Sigmoid colon (tissue), 6 donors: ENCODE measurements at regions not wholly inside any gene's neighbourhood (a gene's known extent, or its start where the extent isn't known, plus 50 kb on each side); places are given as distances from the start of the nearest gene placed in this dataset.

ENCODE experiments used
- DNase-seq: peaks from one replicate; pipeline ENCODE4 v3.0.0-alpha.2; 2019
- H3K27ac ChIP-seq, 4 donors: fragments of 200-600 bp; sonication (generic); one replicate each; pipeline ENCODE4 v1.5.1; 2016 to 2019; ENCODE audit warnings: mild to moderate bottlenecking in 1 of 4
- H3K27me3 ChIP-seq, 3 donors: fragments of 200-600 bp; sonication (generic); one replicate each; pipeline ENCODE4 v1.5.1; 2019; ENCODE audit warnings: mild to moderate bottlenecking in 1 of 3
- H3K36me3 ChIP-seq, 4 donors: fragments of 200-600 bp; sonication (generic); one replicate each; pipeline ENCODE4 v1.5.1; 2016 to 2019
- H3K4me1 ChIP-seq, 4 donors: fragments of 200-600 bp; sonication (generic); one replicate each; pipeline ENCODE4 v1.5.1; 2017 to 2019
- H3K4me3 ChIP-seq, 4 donors: fragments of 200-600 bp; sonication (generic); one replicate each; pipeline ENCODE4 v1.5.1; 2017 to 2019; ENCODE audit warnings: mild to moderate bottlenecking in 2 of 4, moderate library complexity in 1 of 4
- H3K9me3 ChIP-seq, 4 donors: fragments of 200-600 bp in 3 of 4; sonication (generic) in 3 of 4; one replicate each; pipeline versions ENCODE4 v1.5.1 to v1.6.1; 2013 to 2019
- CTCF ChIP-seq, 4 experiments: fragments of 450-650 bp in 3 of 4; fragments of 200-600 bp in 1 of 4; IDR thresholded peaks; one replicate each; pipeline ENCODE4 v1.5.1; 2016 to 2019; ENCODE audit warnings: antibody characterized with exemption in 4 of 4, mild to moderate bottlenecking in 3 of 4, moderate library complexity in 2 of 4
- EP300 ChIP-seq, 4 donors: sonication (generic); formaldehyde crosslinking; IDR thresholded peaks; one replicate each; pipeline ENCODE4 v1.6.1; 2017; ENCODE audit warnings: antibody characterized with exemption in 4 of 4
- POLR2A ChIP-seq, 2 donors: fragments of 450-650 bp; IDR thresholded peaks; one replicate each; pipeline ENCODE4 v1.6.1; 2016; ENCODE audit warnings: antibody characterized with exemption in 2 of 2, mild to moderate bottlenecking in 2 of 2, moderate library complexity in 2 of 2
- POLR2AphosphoS5 ChIP-seq, 4 donors: sonication (generic); formaldehyde crosslinking; IDR thresholded peaks; one replicate each; pipeline ENCODE4 v1.6.1; 2017; ENCODE audit warnings: antibody characterized with exemption in 4 of 4
- WGBS, 2 donors: extraction: QIAGEN DNeasy Blood & Tissue Kit; methylation state at CpG; one replicate each; pipeline ENCODE4 v1.1.7; 2013; 5-methylcytosine and 5-hydroxymethylcytosine counted together
- intact Hi-C: fragments of 100-400 bp; cut with DNase I; formaldehyde crosslinking; loops from one replicate; pipeline ENCODE4 v1.15.1; 2023
- donor health status: healthy with polysubstance abuse.
- donor health status: healthy.

- H3K27me3 ChIP-seq = no peaks in the 10 kb centered on the region
- H3K9me3 ChIP-seq = no peaks in the 10 kb centered on the region
- DNase-seq = no peak
- no peaks in the 10 kb centered on the region for H3K4me1 ChIP-seq
- TF ChIP-seq POLR2A (IDR thresholded peaks at IDR 0.05) = no peak
- TF ChIP-seq EP300 (IDR thresholded peaks at IDR 0.05) = no peak
- H3K27ac ChIP-seq = no peak overlapping the region
- no peaks in the 10 kb centered on the region for H3K36me3 ChIP-seq
- no peak overlapping the region for H3K4me3 ChIP-seq
- WGBS, 2 donors = 15 to 51% methylated on average over 5 of the region's 5 CpGs
- intact Hi-C loops = no loop called here
Measured at GRCh38 chr1:213606252-213606820, 381.4 kb upstream of the PROX1 start.

GRCh38 chr1:213613549-213613948 is 374.2 kb upstream of the PROX1 start:
- Histone ChIP-seq H3K9me3 (no peaks in the 10 kb centered on the region), H3K36me3 (no peaks in the 10 kb centered on the region), H3K4me1 (no peaks in the 10 kb centered on the region), H3K27me3 (no peaks in the 10 kb centered on the region), H3K4me3 (no peak overlapping the region), H3K27ac (no peak overlapping the region)
- no peak for DNase-seq
- TF ChIP-seq CTCF (IDR thresholded peaks at IDR 0.05) = no peak
- no peak for TF ChIP-seq POLR2AphosphoS5 (IDR thresholded peaks at IDR 0.05)
- TF ChIP-seq EP300 (IDR thresholded peaks at IDR 0.05) = no peak
- no peak for TF ChIP-seq POLR2A (IDR thresholded peaks at IDR 0.05)
- 80 to 82% methylated on average over 2 of the region's 2 CpGs for WGBS, 2 donors
- intact Hi-C loops = no loop called here

GRCh38 chr1:213615226-213615916 is 372.4 kb upstream of the PROX1 start:
- Histone ChIP-seq H3K27me3 (no peaks in the 10 kb centered on the region), H3K9me3 (no peaks in the 10 kb centered on the region), H3K4me3 (no peak overlapping the region), H3K36me3 (no peaks in the 10 kb centered on the region), H3K27ac (no peak overlapping the region), H3K4me1 (no peaks in the 10 kb centered on the region)
- no peak for DNase-seq
- 75 to 88% methylated on average over 4 of the region's 4 CpGs for WGBS, 2 donors
- no peak for TF ChIP-seq POLR2AphosphoS5 (IDR thresholded peaks at IDR 0.05)
- TF ChIP-seq CTCF (IDR thresholded peaks at IDR 0.05) = no peak
- no peak for TF ChIP-seq EP300 (IDR thresholded peaks at IDR 0.05)
- no peak for TF ChIP-seq POLR2A (IDR thresholded peaks at IDR 0.05)
- intact Hi-C loops = no loop called here

GRCh38 chr1:213617133-213617532 is 370.6 kb upstream of the PROX1 start:
- no peak for DNase-seq
- H3K36me3 ChIP-seq = no peaks in the 10 kb centered on the region
- TF ChIP-seq POLR2A (IDR thresholded peaks at IDR 0.05) (no peak), POLR2AphosphoS5 (IDR thresholded peaks at IDR 0.05) (no peak), CTCF (IDR thresholded peaks at IDR 0.05) (no peak), EP300 (IDR thresholded peaks at IDR 0.05) (no peak)
- intact Hi-C loops = no loop called here
- no peak overlapping the region for H3K4me3 ChIP-seq
- no peak overlapping the region for H3K27ac ChIP-seq
- no peaks in the 10 kb centered on the region for H3K27me3 ChIP-seq
- H3K4me1 ChIP-seq = no peaks in the 10 kb centered on the region
- H3K9me3 ChIP-seq = no peaks in the 10 kb centered on the region

- Histone ChIP-seq H3K27ac (no peak overlapping the region), H3K27me3 (no peaks in the 10 kb centered on the region), H3K36me3 (no peaks in the 10 kb centered on the region), H3K4me1 (no peaks in the 10 kb centered on the region), H3K4me3 (no peak overlapping the region), H3K9me3 (no peaks in the 10 kb centered on the region)
- 35 to 41% methylated on average over 1 of the region's 1 CpG for WGBS, 2 donors
- intact Hi-C loops = no loop called here
- no peak for DNase-seq
- TF ChIP-seq CTCF (IDR thresholded peaks at IDR 0.05) = no peak
- no peak for TF ChIP-seq POLR2A (IDR thresholded peaks at IDR 0.05)
- TF ChIP-seq EP300 (IDR thresholded peaks at IDR 0.05) = no peak
- no peak for TF ChIP-seq POLR2AphosphoS5 (IDR thresholded peaks at IDR 0.05)
Measured at GRCh38 chr1:213618094-213618493, 369.7 kb upstream of the PROX1 start.
